GM18499 (cell line): ENCODE measurements at regions not wholly inside any gene's neighbourhood (a gene's known extent, or its start where the extent isn't known, plus 50 kb on each side); places are given as distances from the start of the nearest gene placed in this dataset.

Experiments
- ATAC-seq: cut with Tn5 transposase; IDR thresholded peaks from one replicate; pipeline ENCODE4 v1.9.1; 2021; ENCODE audit warnings: moderate number of reproducible peaks; ENCODE audit not compliant: insufficient read depth, unreplicated experiment

- no peak for ATAC-seq
These were observed 144.3 kb downstream of the ABCC12 start for GRCh38 chr16:48011466-48011865.

DNA sequence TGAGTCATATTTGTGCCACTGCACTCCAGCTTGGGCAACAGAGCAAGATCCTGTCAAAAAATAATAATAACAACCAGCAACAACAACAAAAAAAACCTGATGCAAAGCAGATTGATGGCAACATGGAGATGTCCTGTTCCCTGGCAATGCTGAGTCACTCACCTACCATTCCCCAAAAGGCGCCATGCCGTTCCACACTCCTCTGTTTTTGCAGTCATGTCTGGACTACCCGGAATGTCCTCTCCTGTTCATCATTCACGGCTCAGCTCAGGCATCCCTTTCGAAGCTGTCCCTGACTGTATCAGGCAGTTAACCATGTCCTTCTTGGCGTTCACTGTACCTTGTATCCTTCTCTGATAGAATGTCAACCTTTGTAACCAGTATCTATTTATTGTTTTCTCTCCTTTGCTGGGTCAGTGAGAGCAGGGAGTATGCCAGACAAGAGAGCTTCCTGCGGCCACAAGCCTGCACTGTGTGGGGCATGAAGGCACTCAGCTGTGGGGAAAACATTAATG, 147.7 kb downstream of the ABCC12 start:
- ATAC-seq = no peak

GRCh38 chr16:48004141-48004695, 151.6 kb downstream of the ABCC12 start:
- no peak for ATAC-seq

DNA sequence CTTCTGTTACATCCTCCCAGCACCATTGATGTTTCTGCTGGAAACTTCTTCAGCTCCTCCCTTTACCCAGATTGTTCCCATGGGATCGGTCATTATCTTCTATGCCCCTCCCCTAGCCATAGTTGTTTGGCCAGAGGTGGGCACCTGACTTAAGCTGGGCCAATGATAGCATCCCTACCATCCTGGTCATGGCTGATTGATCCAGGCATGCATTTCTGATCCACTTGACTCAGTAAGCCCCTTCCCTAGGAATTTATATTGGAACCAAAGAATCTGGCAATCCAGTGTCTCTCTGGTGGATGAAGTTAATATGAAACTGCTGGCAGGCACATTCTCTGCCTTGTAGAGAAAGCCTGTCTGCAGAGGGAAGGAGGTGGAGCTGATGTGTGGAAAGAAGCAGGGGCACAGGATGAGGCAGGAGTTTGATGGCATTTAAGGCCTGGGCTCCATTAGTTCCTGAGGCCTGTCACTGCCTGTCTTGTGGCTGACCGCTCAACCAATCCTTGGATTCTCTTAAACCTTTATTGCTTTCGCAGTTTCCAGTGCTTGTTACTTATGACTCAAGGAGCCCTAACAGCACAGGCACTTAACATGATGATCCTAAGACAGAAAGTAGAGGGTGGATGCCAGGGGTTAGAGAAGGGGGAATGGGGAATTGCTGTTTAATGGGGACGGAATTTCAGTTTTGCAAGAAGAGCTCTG, 152.4 kb downstream of the ABCC12 start:
- no peak for ATAC-seq

- ATAC-seq = no peak
These were observed 154.4 kb downstream of the ABCC12 start for GRCh38 chr16:48001324-48001895.

- no peak for ATAC-seq
These were observed 155.2 kb downstream of the ABCC12 start for GRCh38 chr16:48000622-48001021.

GRCh38 chr16:47999595-47999994, 156.2 kb downstream of the ABCC12 start:
- no peak for ATAC-seq

DNA sequence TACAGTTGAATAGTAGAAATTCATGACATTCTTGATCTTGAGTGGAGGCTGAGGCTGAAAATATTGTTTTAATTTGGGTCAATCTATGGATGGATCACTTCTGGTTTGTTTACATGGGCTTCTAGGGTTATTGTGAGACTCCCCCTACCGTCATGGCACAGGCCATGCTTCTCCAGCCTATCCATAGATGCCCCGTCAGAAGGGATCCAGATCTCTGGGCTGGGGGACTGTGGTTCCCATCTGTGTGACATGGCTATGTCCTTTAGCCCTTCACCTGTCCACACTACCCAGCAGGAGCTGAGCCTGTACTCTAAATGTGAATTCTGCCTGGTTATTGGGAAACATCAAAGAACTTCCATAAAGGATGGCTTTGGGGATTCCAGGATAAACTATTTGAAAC, 160.4 kb downstream of the ABCC12 start:
- no peak for ATAC-seq

DNA sequence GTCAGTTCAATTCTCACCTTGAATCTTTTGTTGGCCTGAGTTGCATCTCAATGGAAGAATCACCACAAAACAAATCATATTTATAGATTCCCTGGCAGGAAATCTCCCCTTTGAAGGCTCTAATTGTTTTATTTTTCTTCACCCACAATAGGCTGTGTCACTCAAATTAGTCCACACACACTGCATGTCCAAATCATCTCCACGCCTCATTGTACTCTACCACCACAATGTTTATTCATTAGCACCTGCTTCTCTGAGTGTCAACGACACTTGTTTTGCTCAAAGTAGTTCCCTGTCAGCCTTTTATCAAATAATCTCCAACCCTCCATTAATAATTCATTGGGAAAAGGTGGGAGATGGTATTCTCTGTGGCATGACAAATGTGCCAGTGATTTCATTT, 164.3 kb downstream of the ABCC12 start:
- no peak for ATAC-seq

DNA sequence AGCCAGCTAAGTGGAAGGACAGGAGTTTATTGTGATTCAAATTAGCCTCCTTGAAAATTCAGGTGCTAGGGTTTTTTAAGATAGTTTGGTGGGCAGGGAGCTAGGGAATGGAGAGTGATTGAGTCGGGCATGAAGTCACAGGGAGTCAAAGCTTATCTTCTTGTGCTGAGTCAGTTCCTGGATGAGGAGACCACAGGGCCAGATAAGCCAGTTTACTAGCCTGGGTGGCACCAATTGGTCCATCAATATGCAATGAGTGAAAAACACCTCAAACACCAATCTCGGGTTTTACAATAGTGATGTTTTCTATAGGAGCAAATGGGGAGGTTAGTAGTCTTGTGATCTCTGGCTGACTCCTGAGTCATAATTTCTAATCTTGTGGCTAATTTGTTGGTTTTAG, 165.1 kb downstream of the ABCC12 start:
- no peak for ATAC-seq

DNA sequence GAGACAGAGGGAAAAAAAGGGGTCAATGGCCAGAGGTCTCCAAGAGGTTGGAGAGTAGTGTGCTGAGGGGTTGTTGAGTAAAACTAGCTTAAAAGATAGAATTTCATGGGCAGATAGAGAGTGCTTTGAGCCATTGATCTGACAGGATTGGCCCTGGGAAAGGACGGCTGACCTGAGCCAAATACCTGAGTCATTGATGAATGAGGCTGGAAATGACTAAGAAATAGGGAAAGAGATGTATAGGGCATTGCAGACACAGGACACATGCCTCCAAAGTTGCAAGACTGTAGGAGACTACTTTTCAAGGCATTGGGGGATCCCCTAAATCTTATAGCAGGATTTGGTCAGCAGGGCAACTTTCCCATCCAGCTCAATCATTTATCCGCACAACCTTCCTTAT, 168.7 kb downstream of the ABCC12 start:
- no peak for ATAC-seq

GRCh38 chr16:47986031-47986430, 169.8 kb downstream of the ABCC12 start:
- ATAC-seq = no peak

DNA sequence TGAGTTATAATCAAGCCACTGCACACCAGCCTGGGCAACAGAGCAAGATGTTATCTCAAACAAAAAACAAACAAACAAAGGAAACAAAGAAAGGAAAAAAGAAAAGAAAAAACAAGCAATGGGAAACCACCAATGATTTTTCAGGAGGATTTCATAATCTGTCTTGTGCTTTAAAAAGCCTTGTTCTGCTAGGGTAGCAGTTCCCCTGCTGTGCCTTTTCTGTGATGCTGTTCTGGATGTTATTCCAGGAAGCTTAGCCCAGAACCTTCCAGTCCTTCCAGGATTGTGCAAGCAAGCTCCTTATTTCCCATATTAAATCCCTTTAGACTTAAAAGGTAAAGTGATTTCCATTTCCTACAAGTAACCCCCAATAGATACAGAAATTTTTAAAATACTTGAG, 171.1 kb downstream of the ABCC12 start:
- ATAC-seq = no peak

DNA sequence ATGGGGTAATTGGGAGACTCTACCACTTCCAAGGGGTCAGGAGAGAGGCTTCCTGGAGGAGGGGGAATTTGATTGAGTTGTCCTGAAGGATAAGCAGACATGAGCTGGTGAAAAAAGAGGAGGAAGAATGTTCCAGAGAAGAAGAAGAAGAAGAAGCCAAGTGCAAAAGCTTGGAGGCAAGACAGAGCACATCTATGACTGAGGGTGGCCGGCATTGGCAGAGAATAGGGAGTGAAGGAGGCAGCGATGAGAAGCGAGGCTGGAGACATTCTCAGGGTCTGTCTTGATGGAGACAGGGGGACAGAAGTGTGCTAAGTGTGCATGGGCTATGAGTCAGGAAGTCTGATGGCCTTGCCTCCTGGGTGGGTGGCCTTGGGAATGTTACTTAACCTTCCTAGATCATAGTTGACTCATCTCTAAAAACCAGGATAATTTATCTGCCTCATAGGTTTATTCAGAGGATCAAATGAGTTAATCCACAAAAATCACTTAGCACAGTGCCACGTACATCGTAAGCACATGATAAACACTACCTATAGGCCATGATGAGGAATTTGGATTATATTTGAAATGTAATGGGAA, 171.7 kb downstream of the ABCC12 start:
- no peak for ATAC-seq

GRCh38 chr16:47980212-47980611, 175.6 kb downstream of the ABCC12 start:
- ATAC-seq = no peak

GRCh38 chr16:47979616-47980182, 176.1 kb downstream of the ABCC12 start:
- no peak for ATAC-seq

DNA sequence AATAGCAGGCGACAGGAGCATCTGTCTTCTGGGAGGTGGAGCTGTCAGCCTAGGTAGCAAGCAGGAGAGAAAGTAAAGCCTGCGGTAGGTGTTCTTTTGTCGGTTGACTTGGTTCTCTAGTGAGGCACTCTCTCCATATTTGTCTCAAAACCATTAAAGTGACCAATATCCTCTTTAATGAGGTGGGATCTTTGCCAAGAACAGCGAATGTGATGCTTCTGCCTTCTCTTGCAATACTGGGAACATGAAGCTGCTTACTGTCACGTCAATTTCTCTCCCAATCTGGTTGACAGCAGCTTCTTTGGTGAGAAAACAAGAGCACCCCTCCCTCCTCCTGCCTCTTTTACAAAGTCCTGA, 176.7 kb downstream of the ABCC12 start:
- no peak for ATAC-seq

DNA sequence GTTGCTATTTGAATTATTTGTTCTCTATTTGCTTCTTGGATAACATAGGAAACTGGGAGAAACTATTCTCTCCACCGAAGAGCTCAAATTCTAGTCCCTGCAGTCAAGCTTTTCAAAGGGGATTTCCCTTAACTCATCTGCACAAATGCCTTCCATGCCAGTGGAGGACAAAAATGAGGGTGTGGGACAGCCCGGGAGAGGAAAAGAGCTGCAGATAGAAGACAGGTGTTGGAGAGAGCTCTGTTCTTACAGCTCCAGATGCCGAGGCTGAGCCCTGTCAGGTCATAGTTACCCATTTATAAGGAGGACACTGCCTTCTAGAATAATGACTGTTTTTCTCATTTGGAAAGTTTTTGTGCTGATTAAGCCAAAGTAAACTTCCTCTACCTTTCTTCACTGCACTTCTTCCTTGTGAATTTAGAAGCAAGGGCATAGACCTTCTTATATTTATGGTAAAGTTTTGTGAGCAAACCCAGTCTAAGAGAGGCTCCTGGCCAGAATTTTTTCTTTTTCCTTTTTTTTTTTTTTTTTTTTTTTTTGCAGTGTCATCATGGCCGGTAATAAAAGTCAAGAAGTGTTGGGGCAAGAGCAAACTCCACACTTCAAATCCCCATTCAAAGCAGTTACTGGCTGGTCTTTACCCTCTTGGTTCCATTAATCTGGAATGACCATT, 177.2 kb downstream of the ABCC12 start:
- ATAC-seq = no peak

GRCh38 chr16:47977802-47978201, 178.0 kb downstream of the ABCC12 start:
- no peak for ATAC-seq

GRCh38 chr16:47976636-47977210, 179.1 kb downstream of the ABCC12 start:
- no peak for ATAC-seq
